ENCODE measurements at regions not wholly inside any gene's neighbourhood (a gene's known extent, or its start where the extent isn't known, plus 50 kb on each side); places are given as distances from the start of the nearest gene placed in this dataset.

DNA sequence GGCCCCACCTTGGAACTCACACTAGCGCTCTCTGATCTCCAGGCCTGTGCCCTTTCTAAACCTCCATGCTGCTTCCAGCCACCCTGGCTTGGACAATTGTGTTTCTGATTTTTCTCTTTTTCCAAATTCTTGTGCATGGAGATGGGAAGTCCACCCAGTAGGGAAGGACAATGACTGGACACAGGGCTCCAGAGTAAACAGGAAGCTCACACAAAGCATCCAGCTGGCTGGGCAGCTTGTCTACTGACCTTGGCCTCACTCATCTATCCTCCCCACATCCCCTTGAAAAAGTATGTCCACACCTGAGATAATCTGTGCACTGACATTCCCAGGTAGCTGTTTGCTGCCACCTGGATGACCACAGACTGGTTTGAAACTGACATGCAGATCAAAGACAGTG is 331.2 kb upstream of the MAF start:
- no peaks in the 10 kb centered on the region for H3K27me3 Mint-ChIP-seq (ENCODE audit: low read depth)
- H3K4me3 Mint-ChIP-seq: no peak overlapping the region
- TF ChIP-seq, protein P1, sequence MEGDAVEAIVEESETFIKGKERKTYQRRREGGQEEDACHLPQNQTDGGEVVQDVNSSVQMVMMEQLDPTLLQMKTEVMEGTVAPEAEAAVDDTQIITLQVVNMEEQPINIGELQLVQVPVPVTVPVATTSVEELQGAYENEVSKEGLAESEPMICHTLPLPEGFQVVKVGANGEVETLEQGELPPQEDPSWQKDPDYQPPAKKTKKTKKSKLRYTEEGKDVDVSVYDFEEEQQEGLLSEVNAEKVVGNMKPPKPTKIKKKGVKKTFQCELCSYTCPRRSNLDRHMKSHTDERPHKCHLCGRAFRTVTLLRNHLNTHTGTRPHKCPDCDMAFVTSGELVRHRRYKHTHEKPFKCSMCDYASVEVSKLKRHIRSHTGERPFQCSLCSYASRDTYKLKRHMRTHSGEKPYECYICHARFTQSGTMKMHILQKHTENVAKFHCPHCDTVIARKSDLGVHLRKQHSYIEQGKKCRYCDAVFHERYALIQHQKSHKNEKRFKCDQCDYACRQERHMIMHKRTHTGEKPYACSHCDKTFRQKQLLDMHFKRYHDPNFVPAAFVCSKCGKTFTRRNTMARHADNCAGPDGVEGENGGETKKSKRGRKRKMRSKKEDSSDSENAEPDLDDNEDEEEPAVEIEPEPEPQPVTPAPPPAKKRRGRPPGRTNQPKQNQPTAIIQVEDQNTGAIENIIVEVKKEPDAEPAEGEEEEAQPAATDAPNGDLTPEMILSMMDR (IDR thresholded peaks at IDR 0.05; ENCODE audit: unreplicated experiment in 3 of 3): no peak
- H3K4me1 Mint-ChIP-seq: no peaks in the 10 kb centered on the region
- H3K9me3 Mint-ChIP-seq: no peaks in the 10 kb centered on the region
- no peak overlapping the region for H3K27ac Mint-ChIP-seq
- no peaks in the 10 kb centered on the region for H3K36me3 Mint-ChIP-seq (ENCODE audit: low read depth)

DNA sequence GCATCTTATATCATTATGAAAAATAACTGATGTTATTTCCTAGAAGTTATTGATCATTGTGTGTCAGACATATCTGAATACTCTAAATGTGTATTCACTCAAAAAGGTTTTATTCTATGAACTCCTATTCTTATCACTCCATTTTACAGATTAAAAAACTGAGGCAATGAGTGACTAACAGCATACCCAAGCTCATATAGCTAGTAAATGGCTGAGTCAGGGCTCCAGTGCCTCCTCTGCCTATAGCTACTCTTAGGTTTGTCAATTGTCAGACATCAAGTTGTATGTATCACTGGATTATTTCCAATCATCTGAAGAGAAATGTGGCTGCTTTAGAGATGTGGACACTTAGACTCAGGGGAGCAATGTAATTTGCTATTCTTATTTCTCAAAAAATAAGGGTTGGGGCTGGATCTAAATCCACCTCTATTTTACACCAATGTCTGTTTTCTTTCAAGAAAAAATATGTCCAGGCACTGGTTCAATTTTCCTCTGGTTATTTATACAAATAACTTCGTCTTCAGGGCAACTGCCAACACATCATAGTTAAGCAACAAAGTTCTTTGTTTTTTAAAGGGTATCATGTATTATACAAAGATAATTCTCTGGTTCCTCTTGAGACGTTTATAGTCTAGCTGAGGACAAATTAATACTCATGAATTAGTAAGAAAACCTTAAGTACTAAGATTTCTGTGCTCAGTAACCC is 328.9 kb upstream of the MAF start:
- H3K27ac Mint-ChIP-seq: no peak overlapping the region

DNA sequence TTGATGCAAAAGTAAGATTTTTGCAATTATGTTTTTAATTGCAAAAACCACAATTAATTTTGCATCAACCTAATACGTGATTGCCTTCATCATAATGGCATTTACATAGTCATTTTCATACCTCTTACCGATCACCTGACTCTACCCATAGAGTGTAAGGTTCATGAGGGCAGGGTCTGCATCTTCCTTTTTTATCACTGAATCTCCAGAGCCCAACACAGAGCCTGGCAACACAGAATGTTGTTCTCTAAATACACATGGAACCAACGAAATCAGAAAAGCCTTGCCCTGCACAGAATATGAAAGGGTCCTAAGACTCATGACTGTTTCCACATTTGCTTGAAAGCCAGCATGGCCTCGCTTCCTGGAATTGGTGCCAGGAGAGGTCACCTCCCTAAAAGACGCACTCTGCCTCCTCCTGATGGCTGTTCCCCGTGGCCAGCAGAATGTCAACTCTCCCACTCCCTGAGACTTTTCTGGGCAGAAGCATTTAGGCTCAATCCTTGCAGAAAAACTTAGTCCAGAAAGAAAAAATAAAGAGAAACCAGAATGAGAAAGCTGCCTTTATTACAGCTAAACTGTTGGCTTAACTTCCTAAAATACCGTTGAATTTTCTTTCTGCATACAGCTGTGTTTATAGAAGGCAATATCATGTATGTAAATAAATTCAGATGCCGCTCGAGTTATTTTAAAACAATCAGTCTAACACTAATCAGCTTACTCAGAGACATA is 327.8 kb upstream of the MAF start:
- no peak overlapping the region for H3K4me3 Mint-ChIP-seq
- H3K9me3 Mint-ChIP-seq: no peaks in the 10 kb centered on the region
- H3K4me1 Mint-ChIP-seq: no peaks in the 10 kb centered on the region
- no peak overlapping the region for H3K27ac Mint-ChIP-seq
- H3K27me3 Mint-ChIP-seq (ENCODE audit: low read depth): no peaks in the 10 kb centered on the region
- H3K36me3 Mint-ChIP-seq (ENCODE audit: low read depth): no peaks in the 10 kb centered on the region
- TF ChIP-seq, protein P1 (IDR thresholded peaks at IDR 0.05; ENCODE audit: unreplicated experiment in 3 of 3): no peak

More for the DNA sequence above, 328.9 kb upstream of the MAF start:
- Mint-ChIP-seq H3K4me3 (no peak overlapping the region), H3K27me3 (ENCODE audit: low read depth) (no peaks in the 10 kb centered on the region), H3K4me1 (no peaks in the 10 kb centered on the region), H3K9me3 (no peaks in the 10 kb centered on the region), H3K36me3 (ENCODE audit: low read depth) (no peaks in the 10 kb centered on the region)
- TF ChIP-seq, protein P1 (IDR thresholded peaks at IDR 0.05; ENCODE audit: unreplicated experiment in 3 of 3): no peak

DNA sequence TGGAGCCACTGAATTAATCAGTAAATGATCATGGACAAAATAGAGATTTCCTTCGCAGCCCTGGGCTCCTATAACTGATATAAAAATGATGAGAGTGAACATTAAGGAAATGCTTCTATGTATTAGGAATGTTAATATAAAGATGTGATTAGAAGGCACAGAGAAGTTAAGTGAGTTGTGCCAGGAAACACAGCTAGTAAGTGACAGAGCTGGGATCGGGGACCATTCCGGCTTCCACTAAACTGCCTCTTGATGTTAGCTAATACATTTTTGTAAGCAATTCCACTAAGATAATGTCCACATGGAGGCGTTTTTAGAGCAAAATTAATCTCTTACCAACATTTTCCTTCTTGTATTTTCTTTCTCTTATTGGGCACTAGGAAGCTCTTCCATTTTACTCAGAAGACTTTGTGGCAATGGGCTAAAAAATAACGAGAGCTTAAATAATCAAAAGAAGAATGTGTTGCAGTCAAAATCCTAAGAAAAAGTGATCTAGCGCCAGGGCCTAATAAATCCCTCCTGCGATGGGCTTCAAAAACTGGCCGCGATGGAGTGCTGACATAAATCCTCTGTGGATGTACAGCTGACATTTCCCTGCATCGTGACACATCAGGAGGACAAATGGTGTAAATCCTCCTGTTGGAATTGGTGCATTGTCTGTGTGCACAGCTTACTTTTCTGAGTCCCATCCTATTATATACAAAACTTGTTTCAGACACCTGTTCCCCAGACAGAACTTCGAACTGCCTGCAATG is 326.1 kb upstream of the MAF start:
- Mint-ChIP-seq H3K27me3 (ENCODE audit: low read depth) (no peaks in the 10 kb centered on the region), H3K9me3 (no peaks in the 10 kb centered on the region), H3K4me3 (no peak overlapping the region), H3K27ac (no peak overlapping the region), H3K36me3 (ENCODE audit: low read depth) (no peaks in the 10 kb centered on the region), H3K4me1 (no peaks in the 10 kb centered on the region)
- TF ChIP-seq, protein P1 (IDR thresholded peaks at IDR 0.05; ENCODE audit: unreplicated experiment in 3 of 3): no peak

DNA sequence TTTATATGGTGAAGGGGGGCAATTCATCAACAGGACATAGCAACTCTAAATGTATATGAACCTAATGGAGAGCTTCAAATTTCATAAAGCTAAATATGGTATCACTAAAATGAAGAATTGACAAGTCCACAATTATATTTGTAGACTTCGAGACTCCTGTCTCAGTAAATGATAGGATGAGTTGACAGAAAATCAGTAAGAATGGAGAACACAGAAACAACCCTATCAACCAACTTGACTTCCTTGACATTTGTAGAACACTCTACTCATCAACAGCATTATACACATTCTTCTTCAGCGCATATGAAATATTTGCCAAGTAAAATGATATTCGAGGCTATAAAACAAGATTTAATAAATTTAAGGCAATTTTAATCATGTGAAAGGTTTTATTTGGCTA is 322.9 kb upstream of the MAF start:
- Mint-ChIP-seq H3K36me3 (ENCODE audit: low read depth) (no peaks in the 10 kb centered on the region), H3K4me1 (no peaks in the 10 kb centered on the region), H3K9me3 (peaks cover 3% of the 10 kb centered on the region), H3K27me3 (ENCODE audit: low read depth) (no peaks in the 10 kb centered on the region), H3K4me3 (no peak overlapping the region), H3K27ac (no peak overlapping the region)
- TF ChIP-seq, protein P1 (IDR thresholded peaks at IDR 0.05; ENCODE audit: unreplicated experiment in 3 of 3): no peak

All from nephron (organoid).